BLaER1 treated with 17β-estradiol and CSF1 and Interleukin-3, amounts not matched to agents 10 nM and 100 nM (cell line): ENCODE measurements at regions not wholly inside any gene's neighbourhood (a gene's known extent, or its start where the extent isn't known, plus 50 kb on each side); places are given as distances from the start of the nearest gene placed in this dataset.

Experiments
- H3K27ac ChIP-seq, 11 experiments: shearing (Covaris generic); formaldehyde crosslinking; 2 replicates each; pipeline ENCODE4 v1.8.1; 2022
- H3K27me3 ChIP-seq, 11 experiments: shearing (Covaris generic); formaldehyde crosslinking; 2 replicates each; pipeline ENCODE4 v1.8.1; 2022
- H3K36me3 ChIP-seq, 11 experiments: shearing (Covaris generic); formaldehyde crosslinking; 2 replicates each; pipeline ENCODE4 v1.8.1; 2022
- H3K4me1 ChIP-seq, 10 experiments: shearing (Covaris generic); formaldehyde crosslinking; 2 replicates each; pipeline ENCODE4 v1.8.1; 2022
- H3K4me2 ChIP-seq, 11 experiments: shearing (Covaris generic); formaldehyde crosslinking; 2 replicates each; pipeline ENCODE4 v1.8.1; 2022
- H3K4me3 ChIP-seq, 10 experiments: shearing (Covaris generic); formaldehyde crosslinking; 2 replicates each; pipeline ENCODE4 v1.8.1; 2022
- H3K9ac ChIP-seq, 11 experiments: shearing (Covaris generic); formaldehyde crosslinking; 2 replicates each; pipeline ENCODE4 v1.8.1; 2022
- H3K9me3 ChIP-seq, 11 experiments: shearing (Covaris generic); formaldehyde crosslinking; replicated peaks in 1 of 11; 2 replicates each; pipeline ENCODE4 v1.8.1; 2022
- H4K20me1 ChIP-seq, 11 experiments: shearing (Covaris generic); formaldehyde crosslinking; 2 replicates each; pipeline ENCODE4 v1.8.1; 2022
- Cebpa-rat ChIP-seq, 11 experiments: shearing (Covaris generic); IDR thresholded peaks; 2 replicates each; pipeline ENCODE4 v1.8.1; 2022

- Histone ChIP-seq H3K4me1 (peaks cover 0 to 1% (median 0%) of the 10 kb centered on the region in 10 experiments; a peak in 2 of 20 replicates), H3K4me2 (no peak overlapping the region), H3K4me3 (no peak overlapping the region), H3K27me3 (no peaks in the 10 kb centered on the region), H3K9ac (no peak overlapping the region), H3K9me3 (no peaks in the 10 kb centered on the region), H3K36me3 (no peaks in the 10 kb centered on the region), H3K27ac (no peak overlapping the region), H4K20me1 (no peaks in the 10 kb centered on the region)
- TF ChIP-seq Cebpa-rat (IDR thresholded peaks at IDR 0.05), result no peak
These were observed 1142.3 kb downstream of the NLGN4X start for GRCh38 chrX:5086388-5086787.

DNA sequence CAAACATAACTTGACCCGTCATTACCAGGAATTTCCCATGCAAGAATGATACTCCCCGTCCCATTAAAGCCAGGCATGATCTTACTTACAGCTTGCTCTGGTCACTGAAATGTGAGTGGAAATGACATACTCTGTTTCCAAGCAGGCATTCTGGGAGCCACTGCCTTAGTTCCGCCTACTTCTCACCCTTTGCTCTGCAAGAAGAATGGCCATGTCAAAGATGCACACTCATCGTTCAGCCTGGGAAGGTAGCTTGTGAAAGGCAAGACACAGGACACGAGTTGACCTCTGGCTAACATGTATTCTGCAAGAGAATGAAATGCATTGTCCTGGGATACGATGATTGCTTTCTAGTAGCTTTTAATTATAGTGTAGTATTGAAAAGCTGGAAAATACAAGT is 1144.4 kb downstream of the NLGN4X start:
- Histone ChIP-seq H3K27ac (no peak overlapping the region), H3K27me3 (no peaks in the 10 kb centered on the region), H4K20me1 (no peaks in the 10 kb centered on the region), H3K9me3 (no peaks in the 10 kb centered on the region), H3K4me1 (peaks cover 0 to 13% (median 0%) of the 10 kb centered on the region in 10 experiments; a peak in 6 of 20 replicates), H3K9ac (no peak overlapping the region), H3K4me2 (no peak overlapping the region), H3K36me3 (no peaks in the 10 kb centered on the region), H3K4me3 (no peak overlapping the region)
- TF ChIP-seq Cebpa-rat (IDR thresholded peaks at IDR 0.05), result no peak

GRCh38 chrX:5082705-5083104 is 1146.0 kb downstream of the NLGN4X start:
- Histone ChIP-seq H3K9ac (no peak overlapping the region), H3K27me3 (no peaks in the 10 kb centered on the region), H4K20me1 (no peaks in the 10 kb centered on the region), H3K27ac (no peak overlapping the region), H3K9me3 (peaks cover 0 to 8% (median 0%) of the 10 kb centered on the region in 11 experiments; a peak in 3 of 22 replicates), H3K36me3 (no peaks in the 10 kb centered on the region), H3K4me3 (no peak overlapping the region), H3K4me1 (peaks cover 0 to 13% (median 0%) of the 10 kb centered on the region in 10 experiments; a peak in 6 of 20 replicates), H3K4me2 (no peak overlapping the region)
- no peak for TF ChIP-seq Cebpa-rat (IDR thresholded peaks at IDR 0.05)

DNA sequence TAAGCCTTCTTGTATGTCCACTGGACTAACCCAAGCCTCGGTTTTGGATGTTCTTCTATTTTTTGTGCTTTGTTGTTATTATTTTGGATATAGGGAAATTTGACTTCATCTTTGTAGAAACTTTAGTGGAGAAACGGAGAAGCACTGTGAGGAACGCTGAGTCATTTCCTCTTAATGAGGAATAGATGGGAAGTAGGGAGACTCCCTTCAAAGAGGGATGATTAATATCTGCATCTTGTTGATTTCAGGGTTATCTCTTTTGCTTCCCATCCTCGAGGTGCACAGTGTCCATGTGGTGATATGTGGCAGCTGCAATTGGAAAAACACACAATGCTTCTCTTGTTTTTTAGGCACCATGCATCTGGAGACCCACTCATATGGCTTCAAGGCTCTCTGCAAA is 1147.9 kb downstream of the NLGN4X start:
- Histone ChIP-seq H3K27ac (peak overlapping the region in 1 of 11 experiments; percentile 19; a peak in 1 of 22 replicates), H3K4me2 (peak overlapping the region in 3 of 11 experiments; percentile 38 to 61 (median 45); a peak in 6 of 22 replicates), H3K4me1 (peaks cover 0 to 13% (median 0%) of the 10 kb centered on the region in 10 experiments; a peak in 6 of 20 replicates), H3K9ac (no peak overlapping the region), H3K27me3 (no peaks in the 10 kb centered on the region), H3K9me3 (peaks cover 0 to 14% (median 0%) of the 10 kb centered on the region in 11 experiments; a peak in 4 of 22 replicates), H3K36me3 (no peaks in the 10 kb centered on the region), H4K20me1 (no peaks in the 10 kb centered on the region), H3K4me3 (no peak overlapping the region)
- no peak for TF ChIP-seq Cebpa-rat (IDR thresholded peaks at IDR 0.05)

DNA sequence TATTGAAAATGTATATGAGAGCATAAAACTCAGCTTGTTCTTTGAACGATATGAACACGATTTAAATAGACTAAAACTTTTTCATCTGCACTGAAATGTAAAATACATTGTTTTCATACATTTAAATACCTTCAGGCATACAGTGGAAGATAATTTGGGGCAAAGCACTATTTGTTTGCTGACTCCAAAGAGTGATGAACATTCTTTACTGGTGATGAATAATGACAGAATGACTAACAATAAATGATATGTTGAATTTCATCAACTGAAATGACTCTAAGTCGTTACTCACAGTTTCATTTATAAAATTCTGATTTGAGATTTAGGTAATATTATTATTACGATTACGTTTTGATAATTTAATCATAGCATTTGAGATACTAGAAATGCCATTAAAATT is 1160.1 kb downstream of the NLGN4X start:
- H3K27ac ChIP-seq, result no peak overlapping the region
- no peaks in the 10 kb centered on the region for H3K27me3 ChIP-seq
- no peaks in the 10 kb centered on the region for H3K4me1 ChIP-seq
- no peaks in the 10 kb centered on the region for H3K9me3 ChIP-seq
- H3K9ac ChIP-seq, result no peak overlapping the region
- no peak overlapping the region for H3K4me3 ChIP-seq
- no peaks in the 10 kb centered on the region for H4K20me1 ChIP-seq
- no peaks in the 10 kb centered on the region for H3K36me3 ChIP-seq
- no peak overlapping the region for H3K4me2 ChIP-seq
- no peak for TF ChIP-seq Cebpa-rat (IDR thresholded peaks at IDR 0.05)

- Histone ChIP-seq H3K9ac (no peak overlapping the region), H3K4me2 (no peak overlapping the region), H3K36me3 (no peaks in the 10 kb centered on the region), H3K27me3 (no peaks in the 10 kb centered on the region), H4K20me1 (no peaks in the 10 kb centered on the region), H3K4me1 (peaks cover 0 to 8% (median 1%) of the 10 kb centered on the region in 10 experiments; a peak in 9 of 20 replicates), H3K9me3 (peaks cover 0 to 8% (median 0%) of the 10 kb centered on the region in 11 experiments; a peak in 1 of 22 replicates), H3K4me3 (no peak overlapping the region), H3K27ac (no peak overlapping the region)
- TF ChIP-seq Cebpa-rat (IDR thresholded peaks at IDR 0.05), result no peak
These were observed 1170.9 kb downstream of the NLGN4X start for GRCh38 chrX:5057786-5058185.

- Histone ChIP-seq H3K9me3 (peaks cover 6 to 24% (median 16%) of the 10 kb centered on the region in 11 experiments; a peak in 21 of 22 replicates), H3K36me3 (no peaks in the 10 kb centered on the region), H3K4me2 (no peak overlapping the region), H3K4me1 (peaks cover 11 to 25% (median 15%) of the 10 kb centered on the region in 10 experiments), H3K9ac (no peak overlapping the region), H3K27me3 (no peaks in the 10 kb centered on the region), H3K27ac (no peak overlapping the region), H3K4me3 (no peak overlapping the region), H4K20me1 (no peaks in the 10 kb centered on the region)
- no peak for TF ChIP-seq Cebpa-rat (IDR thresholded peaks at IDR 0.05)
These were observed 1173.8 kb downstream of the NLGN4X start for GRCh38 chrX:5054852-5055251.

DNA sequence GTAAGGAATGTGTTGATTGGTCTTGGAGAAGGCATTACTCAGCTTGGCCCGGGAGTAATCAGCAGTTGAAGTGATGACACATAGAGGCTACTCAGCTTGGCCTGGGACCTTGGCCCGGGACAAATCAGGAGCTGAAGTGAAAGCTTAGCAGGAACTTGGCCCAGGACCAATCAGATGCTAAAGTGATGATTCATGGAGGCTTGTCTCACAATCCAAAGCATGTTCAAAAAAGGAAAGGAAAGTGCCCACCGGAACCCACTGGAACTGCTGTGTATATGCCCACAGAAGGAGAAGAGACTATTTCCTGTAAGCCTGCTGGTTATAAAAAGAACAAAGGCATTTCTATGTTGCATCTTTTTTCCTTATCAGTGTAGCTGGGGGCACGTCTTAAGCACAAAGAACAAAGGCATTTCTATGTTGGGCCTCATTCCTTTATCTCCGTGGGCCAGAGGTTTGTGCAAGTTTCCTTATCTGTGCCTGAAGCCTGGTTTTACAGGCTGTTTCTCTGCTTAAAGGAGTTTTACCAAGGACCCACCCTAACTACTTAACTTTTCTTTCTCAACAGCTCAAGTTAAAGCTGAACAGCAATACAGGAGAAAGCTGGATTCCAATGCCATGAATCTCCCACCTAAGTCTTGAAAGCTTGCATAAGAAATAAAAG is 1176.7 kb downstream of the NLGN4X start:
- Histone ChIP-seq H3K36me3 (no peaks in the 10 kb centered on the region), H4K20me1 (no peaks in the 10 kb centered on the region), H3K27me3 (no peaks in the 10 kb centered on the region), H3K9ac (peak overlapping the region in 8 of 11 experiments; percentile 17 to 75 (median 66); a peak in 15 of 22 replicates), H3K9me3 (peaks cover 6 to 24% (median 16%) of the 10 kb centered on the region in 11 experiments; a peak in 21 of 22 replicates), H3K4me2 (peak overlapping the region; percentile 59 to 87 (median 75)), H3K27ac (peak overlapping the region; percentile 30 to 89 (median 76); a peak in 20 of 22 replicates), H3K4me1 (peaks cover 11 to 25% (median 15%) of the 10 kb centered on the region in 10 experiments), H3K4me3 (peak overlapping the region in 4 of 10 experiments; percentile 27 to 43 (median 28); a peak in 6 of 20 replicates)
- no peak; a peak in 1 of 22 replicates for TF ChIP-seq Cebpa-rat (IDR thresholded peaks at IDR 0.05)

- H3K4me1 ChIP-seq, result no peaks in the 10 kb centered on the region; a peak in 1 of 20 replicates
- TF ChIP-seq Cebpa-rat (IDR thresholded peaks at IDR 0.05), result no peak
- H4K20me1 ChIP-seq, result no peaks in the 10 kb centered on the region
- no peak overlapping the region for H3K27ac ChIP-seq
- no peak overlapping the region for H3K9ac ChIP-seq
- no peak overlapping the region for H3K4me3 ChIP-seq
- H3K9me3 ChIP-seq, result peaks cover 0 to 11% (median 0%) of the 10 kb centered on the region in 11 experiments; a peak in 1 of 22 replicates
- no peak overlapping the region for H3K4me2 ChIP-seq
- H3K27me3 ChIP-seq, result no peaks in the 10 kb centered on the region
- no peaks in the 10 kb centered on the region for H3K36me3 ChIP-seq
These were observed 1186.1 kb downstream of the NLGN4X start for GRCh38 chrX:5042563-5042962.
